KMS-11 (cell line): ENCODE measurements at regions not wholly inside any gene's neighbourhood (a gene's known extent, or its start where the extent isn't known, plus 50 kb on each side); places are given as distances from the start of the nearest gene placed in this dataset.

ENCODE experiments used
- H2AFZ ChIP-seq: fragments of 200-600 bp; sonication (generic); 2 replicates; pipeline ENCODE4 v1.6.1; 2016; ENCODE audit warnings: antibody characterized with exemption, mixed run types, low read depth
- H3K27ac ChIP-seq: fragments of 200-600 bp; sonication (generic); 2 replicates; pipeline ENCODE4 v1.6.1; 2016; ENCODE audit warnings: mild to moderate bottlenecking, mixed run types
- H3K27me3 ChIP-seq: fragments of 200-600 bp; sonication (generic); 2 replicates; pipeline ENCODE4 v1.6.1; 2017; ENCODE audit warnings: mild to moderate bottlenecking, low read depth, mixed run types, moderate library complexity; ENCODE audit not compliant: insufficient read depth
- H3K36me3 ChIP-seq: fragments of 200-600 bp; sonication (generic); 2 replicates; pipeline ENCODE4 v1.6.1; 2017; ENCODE audit warnings: mild to moderate bottlenecking, mixed run types; ENCODE audit not compliant: insufficient read depth
- H3K4me1 ChIP-seq: fragments of 200-600 bp; sonication (generic); 2 replicates; pipeline ENCODE4 v1.6.1; 2016; ENCODE audit warnings: mild to moderate bottlenecking, low read depth, mixed run types; ENCODE audit not compliant: poor library complexity, severe bottlenecking
- H3K4me2 ChIP-seq: fragments of 200-600 bp; sonication (generic); 2 replicates; pipeline ENCODE4 v1.7.0; 2016; ENCODE audit warnings: mild to moderate bottlenecking, mixed run types
- H3K4me3 ChIP-seq: fragments of 200-600 bp; sonication (generic); IDR thresholded peaks from 2 replicates; pipeline ENCODE4 v1.6.1; 2017; ENCODE audit warnings: low read depth, low read length, mixed read lengths; ENCODE audit not compliant: insufficient read depth
- H3K79me2 ChIP-seq: fragments of 200-600 bp; sonication (generic); 2 replicates; pipeline ENCODE4 v1.6.1; 2016; ENCODE audit warnings: low read depth, mixed run types; ENCODE audit not compliant: insufficient read depth
- H3K9ac ChIP-seq: fragments of 200-600 bp; sonication (generic); 2 replicates; pipeline ENCODE4 v1.6.1; 2016; ENCODE audit warnings: mild to moderate bottlenecking, mixed run types
- H4K20me1 ChIP-seq: fragments of 200-600 bp; sonication (generic); 2 replicates; pipeline ENCODE4 v1.6.1; 2016; ENCODE audit warnings: mild to moderate bottlenecking, mixed run types; ENCODE audit not compliant: insufficient read depth
- CTCF ChIP-seq: fragments of 200-600 bp; sonication (generic); conservative IDR thresholded peaks from 2 replicates; pipeline ENCODE4 v1.6.1; 2017; ENCODE audit warnings: low read depth, mild to moderate bottlenecking, antibody characterized with exemption, low read length, moderate library complexity, mixed read lengths

DNA sequence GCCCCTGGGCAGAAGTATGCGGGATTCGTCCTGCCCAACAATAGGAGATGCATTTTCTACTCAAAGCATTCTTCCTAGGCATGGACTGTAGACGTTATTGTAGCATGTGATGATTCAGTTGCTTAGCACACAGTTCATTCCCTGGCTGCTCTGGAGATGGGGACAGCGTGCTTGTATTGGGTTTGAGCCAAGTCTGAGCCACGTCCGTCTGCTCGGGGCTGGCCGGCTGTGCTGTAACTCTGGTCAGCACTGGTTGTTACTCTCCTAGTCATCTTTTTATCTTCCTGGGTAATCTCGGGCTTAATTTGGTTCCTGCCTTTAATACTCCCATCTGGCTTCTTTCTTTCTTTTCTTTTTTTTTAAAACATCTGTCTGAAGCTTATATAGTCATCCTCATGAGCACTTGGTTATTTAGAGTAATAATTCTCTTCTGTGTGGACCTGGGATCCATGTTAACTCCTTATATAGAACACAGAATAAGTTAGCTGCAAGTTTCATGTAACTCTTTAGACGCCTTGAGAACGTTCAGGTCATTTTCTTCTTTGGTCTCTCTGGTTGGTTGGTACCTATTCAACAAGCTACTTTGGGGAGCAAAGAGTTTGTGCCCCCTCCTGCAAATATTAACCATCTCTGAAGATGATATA, 118.8 kb upstream of the RPS23 start:
- Histone ChIP-seq H4K20me1 (no peaks in the 10 kb centered on the region), H3K27ac (no peak overlapping the region), H3K4me2 (no peak overlapping the region), H3K4me3 (no peak overlapping the region), H2AFZ (no peak overlapping the region), H3K9ac (no peak overlapping the region), H3K4me1 (no peaks in the 10 kb centered on the region), H3K27me3 (no peaks in the 10 kb centered on the region), H3K79me2 (no peaks in the 10 kb centered on the region), H3K36me3 (no peaks in the 10 kb centered on the region)
- no peak for TF ChIP-seq CTCF

DNA sequence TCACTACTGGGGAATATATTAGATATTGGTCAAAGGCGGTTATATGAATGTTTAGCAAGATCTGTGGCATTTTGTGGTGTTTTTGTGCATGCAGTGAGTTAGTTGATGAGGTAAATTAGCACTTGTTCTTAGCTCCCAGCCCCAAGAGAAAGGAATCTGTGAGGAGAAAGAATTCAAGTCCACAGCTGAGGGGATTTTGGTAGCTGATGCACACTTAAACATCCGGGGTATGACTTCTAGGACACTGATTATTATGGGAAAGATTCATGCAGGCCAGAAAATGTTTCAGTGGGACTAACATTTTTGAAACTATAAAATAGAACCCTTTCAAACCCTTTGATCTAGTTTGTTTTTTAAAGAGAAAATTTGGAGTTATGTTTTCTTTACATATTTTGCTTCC, 118.2 kb upstream of the RPS23 start:
- no peak overlapping the region for H3K9ac ChIP-seq
- H3K79me2 ChIP-seq: no peaks in the 10 kb centered on the region
- no peak overlapping the region for H3K4me2 ChIP-seq
- H3K27me3 ChIP-seq: no peaks in the 10 kb centered on the region
- no peak for TF ChIP-seq CTCF
- no peak overlapping the region for H3K4me3 ChIP-seq
- no peak overlapping the region for H3K27ac ChIP-seq
- no peaks in the 10 kb centered on the region for H4K20me1 ChIP-seq
- no peaks in the 10 kb centered on the region for H3K4me1 ChIP-seq
- H3K36me3 ChIP-seq: no peaks in the 10 kb centered on the region
- no peak overlapping the region for H2AFZ ChIP-seq

DNA sequence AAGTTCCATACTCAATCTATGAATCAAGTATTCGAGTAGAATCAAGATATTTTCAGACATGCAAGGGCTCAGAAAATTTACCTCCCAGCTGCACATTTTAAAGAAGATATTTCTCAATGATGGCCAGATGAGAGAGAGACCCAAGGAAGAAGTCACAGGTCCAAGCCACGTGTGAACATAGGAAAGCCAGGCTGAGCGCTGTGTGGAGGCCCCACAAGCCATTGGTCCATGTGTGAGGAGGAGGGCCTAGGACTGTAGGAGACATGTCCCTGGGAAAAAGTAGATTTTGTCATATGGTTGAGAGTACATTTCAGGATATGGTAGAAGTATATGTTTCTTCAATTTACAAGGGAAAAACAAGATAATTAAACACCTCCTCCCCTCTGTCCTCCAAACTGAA, 115.8 kb upstream of the RPS23 start:
- Histone ChIP-seq H3K36me3 (no peaks in the 10 kb centered on the region), H2AFZ (no peak overlapping the region), H3K4me2 (no peak overlapping the region), H3K9ac (no peak overlapping the region), H3K4me1 (no peaks in the 10 kb centered on the region), H3K27ac (no peak overlapping the region), H3K4me3 (no peak overlapping the region), H4K20me1 (no peaks in the 10 kb centered on the region), H3K79me2 (no peaks in the 10 kb centered on the region), H3K27me3 (no peaks in the 10 kb centered on the region)
- TF ChIP-seq CTCF: no peak

DNA sequence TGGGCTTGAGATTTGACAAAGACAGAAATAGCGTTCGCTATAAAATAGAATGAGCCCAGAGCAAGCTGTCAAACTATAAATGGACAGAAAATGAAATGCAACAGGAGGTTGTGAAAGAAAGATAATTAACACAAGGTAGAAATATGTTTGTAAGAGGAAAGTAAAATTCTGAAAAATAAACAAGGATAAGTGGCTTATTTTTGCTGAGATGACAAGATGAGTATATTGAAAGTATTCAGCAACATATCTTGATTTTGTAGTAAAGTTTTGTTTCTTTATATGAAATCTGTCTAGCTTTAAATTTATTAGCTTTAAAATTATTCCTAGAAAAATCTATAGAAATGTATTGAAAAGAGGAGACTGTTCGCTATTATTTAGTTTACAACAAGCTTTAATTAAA, 111.9 kb upstream of the RPS23 start:
- H3K9ac ChIP-seq: no peak overlapping the region
- H3K36me3 ChIP-seq: no peaks in the 10 kb centered on the region
- TF ChIP-seq CTCF: no peak
- H3K27me3 ChIP-seq: no peaks in the 10 kb centered on the region
- H3K4me3 ChIP-seq: no peak overlapping the region
- H2AFZ ChIP-seq: no peak overlapping the region
- no peak overlapping the region for H3K4me2 ChIP-seq
- no peaks in the 10 kb centered on the region for H4K20me1 ChIP-seq
- no peak overlapping the region for H3K27ac ChIP-seq
- H3K4me1 ChIP-seq: no peaks in the 10 kb centered on the region
- H3K79me2 ChIP-seq: no peaks in the 10 kb centered on the region
